AG09309 (cell line): ENCODE measurements at regions not wholly inside any gene's neighbourhood (a gene's known extent, or its start where the extent isn't known, plus 50 kb on each side); places are given as distances from the start of the nearest gene placed in this dataset.

ENCODE experiments used
- DNase-seq: peaks from one replicate; pipeline ENCODE4 v3.0.0-alpha.2; 2010; ENCODE audit warnings: low read depth
- H3K4me3 ChIP-seq: 2 replicates; pipeline ENCODE4 v1.5.1; 2011; ENCODE audit warnings: mild to moderate bottlenecking, low read depth, low read length, moderate library complexity; ENCODE audit not compliant: control insufficient read depth
- TF ChIP-seq, protein P1 (sequence below): IDR thresholded peaks from 2 replicates; pipeline ENCODE4 v1.5.1; 2011; ENCODE audit warnings: mild to moderate bottlenecking, low read depth, low read length, inconsistent platforms; ENCODE audit not compliant: insufficient read depth, control insufficient read depth; ENCODE audit errors: missing control alignments

GRCh38 chr2:100645695-100646429, 83.1 kb downstream of the PDCL3 start:
- no peak for DNase-seq
- TF ChIP-seq, protein P1, sequence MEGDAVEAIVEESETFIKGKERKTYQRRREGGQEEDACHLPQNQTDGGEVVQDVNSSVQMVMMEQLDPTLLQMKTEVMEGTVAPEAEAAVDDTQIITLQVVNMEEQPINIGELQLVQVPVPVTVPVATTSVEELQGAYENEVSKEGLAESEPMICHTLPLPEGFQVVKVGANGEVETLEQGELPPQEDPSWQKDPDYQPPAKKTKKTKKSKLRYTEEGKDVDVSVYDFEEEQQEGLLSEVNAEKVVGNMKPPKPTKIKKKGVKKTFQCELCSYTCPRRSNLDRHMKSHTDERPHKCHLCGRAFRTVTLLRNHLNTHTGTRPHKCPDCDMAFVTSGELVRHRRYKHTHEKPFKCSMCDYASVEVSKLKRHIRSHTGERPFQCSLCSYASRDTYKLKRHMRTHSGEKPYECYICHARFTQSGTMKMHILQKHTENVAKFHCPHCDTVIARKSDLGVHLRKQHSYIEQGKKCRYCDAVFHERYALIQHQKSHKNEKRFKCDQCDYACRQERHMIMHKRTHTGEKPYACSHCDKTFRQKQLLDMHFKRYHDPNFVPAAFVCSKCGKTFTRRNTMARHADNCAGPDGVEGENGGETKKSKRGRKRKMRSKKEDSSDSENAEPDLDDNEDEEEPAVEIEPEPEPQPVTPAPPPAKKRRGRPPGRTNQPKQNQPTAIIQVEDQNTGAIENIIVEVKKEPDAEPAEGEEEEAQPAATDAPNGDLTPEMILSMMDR: no peak
- no peak overlapping the region for H3K4me3 ChIP-seq

- TF ChIP-seq, protein P1: no peak
- no peak for DNase-seq
- no peak overlapping the region for H3K4me3 ChIP-seq
Observed at GRCh38 chr2:100647709-100648108, 84.9 kb downstream of the PDCL3 start.

- TF ChIP-seq, protein P1: no peak
- H3K4me3 ChIP-seq: no peak overlapping the region
- DNase-seq: no peak
Observed at GRCh38 chr2:100650151-100650550, 87.4 kb downstream of the PDCL3 start.

GRCh38 chr2:100653449-100654035, 90.7 kb downstream of the PDCL3 start:
- no peak overlapping the region for H3K4me3 ChIP-seq
- no peak for DNase-seq
- TF ChIP-seq, protein P1: no peak

DNA sequence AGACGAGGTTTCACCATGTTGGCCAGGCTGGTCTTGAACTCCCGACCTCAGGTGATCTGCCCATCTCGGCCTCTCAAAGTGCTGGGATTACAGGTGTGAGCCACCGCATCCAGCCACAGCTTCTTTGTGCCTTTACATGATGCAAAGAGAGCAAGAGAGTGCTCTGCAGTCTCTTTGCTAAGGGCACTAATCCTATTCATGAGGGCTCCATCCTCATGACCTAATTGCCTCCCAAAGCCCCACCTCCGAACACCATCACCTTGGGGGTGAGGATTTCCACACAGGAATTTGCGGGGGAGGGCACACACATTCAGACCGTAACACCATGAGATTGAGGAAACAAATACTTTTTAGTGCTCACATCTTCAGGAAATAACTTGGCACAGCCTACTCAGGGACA, 91.8 kb downstream of the PDCL3 start:
- TF ChIP-seq, protein P1: no peak
- H3K4me3 ChIP-seq: no peak overlapping the region
- no peak for DNase-seq

- TF ChIP-seq, protein P1: no peak
- no peak overlapping the region for H3K4me3 ChIP-seq
- DNase-seq: no peak
Observed at GRCh38 chr2:100655446-100655845, 92.7 kb downstream of the PDCL3 start.

DNA sequence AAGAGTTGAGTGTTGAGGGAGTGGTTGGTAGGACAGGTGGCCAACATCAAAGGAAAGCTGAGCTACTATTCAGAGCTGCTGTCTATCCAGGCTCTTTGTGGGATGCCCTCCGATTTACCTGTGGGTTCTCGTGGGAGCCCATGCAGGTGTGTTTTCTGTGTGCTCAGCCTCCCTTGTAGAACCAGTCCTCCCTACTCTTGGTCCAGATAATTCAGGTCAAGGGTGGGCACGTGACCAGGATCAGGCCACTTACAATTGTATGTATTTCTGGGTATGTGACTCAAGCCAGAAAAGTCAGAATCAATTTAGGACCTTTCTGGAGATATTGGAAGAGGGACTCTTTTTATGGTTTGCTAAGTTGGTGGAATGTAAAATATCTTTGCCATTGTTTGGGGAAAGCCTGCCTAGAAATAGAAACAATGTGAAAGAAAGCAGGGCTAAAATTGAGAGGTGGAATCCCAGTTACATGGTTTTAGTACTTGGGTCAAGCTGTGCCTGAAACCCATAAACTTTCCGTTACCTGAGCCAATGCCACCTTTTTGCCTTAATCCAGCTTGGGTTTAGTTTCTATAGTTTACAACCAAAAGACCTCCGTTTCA, 93.2 kb downstream of the PDCL3 start:
- TF ChIP-seq, protein P1: no peak
- no peak for DNase-seq
- H3K4me3 ChIP-seq: no peak overlapping the region
